ENCODE measurements at regions not wholly inside any gene's neighbourhood (a gene's known extent, or its start where the extent isn't known, plus 50 kb on each side); places are given as distances from the start of the nearest gene placed in this dataset.

GRCh38 chr10:107230887-107231286, 66.4 kb upstream of the SORCS1 start:
- no peak for TF ChIP-seq CTCF (conservative IDR thresholded peaks at IDR 0.05; ENCODE audit: low read length)
- TF ChIP-seq EZH2phosphoT487 (IDR thresholded peaks at IDR 0.05; ENCODE audit: borderline replicate concordance) = no peak

All from Loucy (cell line).